Lower leg skin (tissue), 3 donors: ENCODE measurements at regions not wholly inside any gene's neighbourhood (a gene's known extent, or its start where the extent isn't known, plus 50 kb on each side); places are given as distances from the start of the nearest gene placed in this dataset.

Source experiments
- CTCF ChIP-seq, 3 donors: fragments of 450-650 bp; IDR thresholded peaks; one replicate each; pipeline ENCODE4 v1.5.1; 2016; ENCODE audit warnings: antibody characterized with exemption in 3 of 3, mild to moderate bottlenecking in 3 of 3, moderate library complexity in 2 of 3
- POLR2A ChIP-seq, 2 donors: fragments of 450-650 bp; IDR thresholded peaks; one replicate each; pipeline ENCODE4 v1.6.1; 2016 to 2017; ENCODE audit warnings: antibody characterized with exemption in 2 of 2, mild to moderate bottlenecking in 1 of 2, moderate library complexity in 1 of 2

- no peak for TF ChIP-seq CTCF (IDR thresholded peaks at IDR 0.05)
- TF ChIP-seq POLR2A (IDR thresholded peaks at IDR 0.05), result no peak
These were observed 80.2 kb upstream of the SLC38A2 start for GRCh38 chr12:46452776-46453175.
